ENCODE measurements at regions not wholly inside any gene's neighbourhood (a gene's known extent, or its start where the extent isn't known, plus 50 kb on each side); places are given as distances from the start of the nearest gene placed in this dataset.

- BruUV-seq (replicated peaks): no TSS peak
These were observed 62.8 kb upstream of the CTNNBL1 start for GRCh38 chr20:37630993-37631392.

GRCh38 chr20:37630166-37630565 lies 63.7 kb upstream of the CTNNBL1 start:
- ChIA-PET CTCF (no interaction called here), POLR2A (interaction anchor here (0.5 to 0.6 kb wide), 2 partner anchors 51 to 350 kb away, joined by 3 to 4 read pairs; no protein-coding TSS in a partner anchor)
- Mint-ChIP-seq H3K4me1 (ENCODE audit: low read depth, unreplicated experiment) (no peaks in the 10 kb centered on the region), H3K4me3 (ENCODE audit: unreplicated experiment) (no peak overlapping the region), H3K27ac (ENCODE audit: unreplicated experiment) (no peak overlapping the region), H3K9me3 (ENCODE audit: unreplicated experiment) (no peaks in the 10 kb centered on the region), H3K36me3 (ENCODE audit: insufficient read depth, unreplicated experiment) (no peaks in the 10 kb centered on the region), H3K27me3 (ENCODE audit: insufficient read depth, unreplicated experiment) (peaks cover 21% of the 10 kb centered on the region)
- Histone ChIP-seq H3K27me3 (replicated peaks; ENCODE audit: control insufficient read depth, insufficient read depth, low read length) (no peaks in the 10 kb centered on the region), H3K36me3 (ENCODE audit: control insufficient read depth, insufficient read depth, low read length) (no peaks in the 10 kb centered on the region), H3K4me3 (ENCODE audit: low read depth, low read length) (no peak overlapping the region), H3K9me3 (peaks cover 10% of the 10 kb centered on the region), H3K4me1 (peaks cover 4% of the 10 kb centered on the region; the same call in 1 of the 2 replicates)
- no peak for TF ChIP-seq CTCF (IDR thresholded peaks at IDR 0.05; ENCODE audit: insufficient read depth in 1 of 2, low read depth in 1 of 2, low read length in 1 of 2, severe bottlenecking in 1 of 2, unreplicated experiment in 1 of 2)
- intact Hi-C loops (cut with micrococcal nuclease; ENCODE audit: unreplicated experiment): no loop called here
- no peak for DNase-seq
- no TSS peak for BruUV-seq (replicated peaks)

More at GRCh38 chr20:37630993-37631392, 62.8 kb upstream of the CTNNBL1 start:
- Mint-ChIP-seq H3K4me1 (ENCODE audit: low read depth, unreplicated experiment) (no peaks in the 10 kb centered on the region), H3K27me3 (ENCODE audit: insufficient read depth, unreplicated experiment) (peaks cover 21% of the 10 kb centered on the region), H3K4me3 (ENCODE audit: unreplicated experiment) (no peak overlapping the region), H3K27ac (ENCODE audit: unreplicated experiment) (no peak overlapping the region), H3K36me3 (ENCODE audit: insufficient read depth, unreplicated experiment) (no peaks in the 10 kb centered on the region), H3K9me3 (ENCODE audit: unreplicated experiment) (no peaks in the 10 kb centered on the region)
- Histone ChIP-seq H3K9me3 (peaks cover 13% of the 10 kb centered on the region), H3K4me1 (peaks cover 4% of the 10 kb centered on the region; the same call in 1 of the 2 replicates), H3K27me3 (replicated peaks; ENCODE audit: control insufficient read depth, insufficient read depth, low read length) (no peaks in the 10 kb centered on the region), H3K36me3 (ENCODE audit: control insufficient read depth, insufficient read depth, low read length) (no peaks in the 10 kb centered on the region), H3K4me3 (ENCODE audit: low read depth, low read length) (no peak overlapping the region)
- CTCF ChIA-PET: interaction anchor here (0.5 kb wide), 1 partner anchor 362 kb away, joined by 3 read pairs; no protein-coding TSS in a partner anchor
- TF ChIP-seq CTCF (IDR thresholded peaks at IDR 0.05; ENCODE audit: insufficient read depth in 1 of 2, low read depth in 1 of 2, low read length in 1 of 2, severe bottlenecking in 1 of 2, unreplicated experiment in 1 of 2): no peak
- no peak for DNase-seq
- POLR2A ChIA-PET: no interaction called here
- intact Hi-C loops (cut with micrococcal nuclease; ENCODE audit: unreplicated experiment): no loop called here

- Mint-ChIP-seq H3K9me3 (ENCODE audit: unreplicated experiment) (no peaks in the 10 kb centered on the region), H3K36me3 (ENCODE audit: insufficient read depth, unreplicated experiment) (no peaks in the 10 kb centered on the region), H3K27ac (ENCODE audit: unreplicated experiment) (no peak overlapping the region), H3K27me3 (ENCODE audit: insufficient read depth, unreplicated experiment) (peaks cover 21% of the 10 kb centered on the region), H3K4me1 (ENCODE audit: low read depth, unreplicated experiment) (no peaks in the 10 kb centered on the region), H3K4me3 (ENCODE audit: unreplicated experiment) (no peak overlapping the region)
- H3K36me3 ChIP-seq (ENCODE audit: control insufficient read depth, insufficient read depth, low read length): no peaks in the 10 kb centered on the region
- ChIA-PET CTCF (no interaction called here), POLR2A (no interaction called here)
- peaks cover 4% of the 10 kb centered on the region; the same call in 1 of the 2 replicates for H3K4me1 ChIP-seq
- intact Hi-C loops (cut with micrococcal nuclease; ENCODE audit: unreplicated experiment): loop anchor here (2.0 kb wide), 1 partner anchor 59 kb away; no protein-coding TSS in a partner anchor
- TF ChIP-seq CTCF (IDR thresholded peaks at IDR 0.05; ENCODE audit: insufficient read depth in 1 of 2, low read depth in 1 of 2, low read length in 1 of 2, severe bottlenecking in 1 of 2, unreplicated experiment in 1 of 2): no peak
- DNase-seq: no peak
- no peak overlapping the region for H3K4me3 ChIP-seq (ENCODE audit: low read depth, low read length)
- BruUV-seq (replicated peaks): no TSS peak
- H3K27me3 ChIP-seq (replicated peaks; ENCODE audit: control insufficient read depth, insufficient read depth, low read length): no peaks in the 10 kb centered on the region
- H3K9me3 ChIP-seq: no peaks in the 10 kb centered on the region
These were observed 66.1 kb upstream of the CTNNBL1 start for GRCh38 chr20:37627767-37628130.

All from Caco-2 (cell line).